NOMO-1 treated with DMSO at 0.1 percent for 48 hours (cell line): ENCODE measurements at regions not wholly inside any gene's neighbourhood (a gene's known extent, or its start where the extent isn't known, plus 50 kb on each side); places are given as distances from the start of the nearest gene placed in this dataset.

Source experiments
- DNase-seq: peaks from one replicate; lab custom pipeline; 2025; ENCODE audit not compliant: unreplicated experiment; lab: John Stamatoyannopoulos, UW

DNA sequence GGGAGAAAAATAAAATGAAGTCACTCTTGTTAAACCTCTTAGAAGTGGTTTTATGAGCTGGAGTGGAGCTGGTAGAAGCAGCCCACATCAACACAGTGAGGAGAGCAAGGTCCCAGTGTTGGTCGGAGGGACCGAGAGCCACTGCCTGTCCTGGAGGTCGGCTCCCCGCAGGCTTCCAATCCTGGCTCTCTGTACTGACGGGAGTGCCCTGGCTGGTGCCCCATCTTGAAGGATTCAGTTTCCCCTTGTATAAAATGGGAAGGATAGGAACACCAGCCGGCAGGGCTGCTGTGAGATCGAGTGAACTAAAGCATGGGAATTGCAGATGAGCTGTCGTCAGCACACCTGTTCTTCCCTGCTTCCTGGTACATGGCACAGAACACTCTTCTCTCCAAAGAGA lies 104.3 kb upstream of the ID2 start:
- no peak for DNase-seq

DNA sequence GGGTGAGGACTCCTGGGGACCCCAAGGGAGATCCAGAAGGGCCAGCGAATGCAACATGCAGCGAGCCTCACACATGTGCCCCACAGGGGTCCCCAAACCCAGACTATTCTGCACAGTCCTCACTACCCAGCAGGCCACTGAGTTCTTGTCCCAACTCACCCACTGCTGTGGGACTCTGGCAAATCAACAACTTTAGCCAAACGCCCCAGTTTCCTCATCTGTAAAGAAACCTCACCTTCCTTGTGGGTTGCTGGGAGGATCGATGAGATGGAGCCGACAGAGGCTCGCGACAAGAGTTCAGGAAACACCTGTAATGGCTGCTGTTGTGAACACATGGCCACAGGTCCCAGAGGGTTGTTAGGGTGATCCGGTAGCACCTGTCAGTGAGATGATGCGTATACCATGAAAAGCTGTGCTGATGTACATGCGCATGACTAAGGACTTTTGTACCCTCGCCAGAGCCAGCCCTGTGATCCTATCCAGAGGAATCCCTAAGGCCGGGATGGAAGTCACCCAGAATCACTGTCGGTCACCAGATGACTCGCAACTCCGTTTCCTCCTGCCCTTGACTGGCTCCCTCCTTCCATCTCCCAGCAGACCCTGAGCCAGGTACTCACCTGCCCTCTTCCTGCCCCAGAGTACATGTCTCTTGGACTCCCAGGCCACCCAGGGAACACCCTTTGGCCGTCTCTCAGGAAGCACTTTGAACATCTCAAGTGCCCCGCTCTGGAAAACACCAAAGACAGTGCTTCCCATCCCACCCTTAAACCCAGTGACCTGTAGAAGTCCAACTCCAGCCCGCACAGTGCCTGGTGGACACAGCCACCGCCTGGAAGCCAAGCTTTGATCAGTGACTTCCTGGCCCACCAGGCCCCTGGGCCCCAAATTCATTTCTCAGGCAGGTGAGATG lies 103.3 kb upstream of the ID2 start:
- no peak for DNase-seq

DNA sequence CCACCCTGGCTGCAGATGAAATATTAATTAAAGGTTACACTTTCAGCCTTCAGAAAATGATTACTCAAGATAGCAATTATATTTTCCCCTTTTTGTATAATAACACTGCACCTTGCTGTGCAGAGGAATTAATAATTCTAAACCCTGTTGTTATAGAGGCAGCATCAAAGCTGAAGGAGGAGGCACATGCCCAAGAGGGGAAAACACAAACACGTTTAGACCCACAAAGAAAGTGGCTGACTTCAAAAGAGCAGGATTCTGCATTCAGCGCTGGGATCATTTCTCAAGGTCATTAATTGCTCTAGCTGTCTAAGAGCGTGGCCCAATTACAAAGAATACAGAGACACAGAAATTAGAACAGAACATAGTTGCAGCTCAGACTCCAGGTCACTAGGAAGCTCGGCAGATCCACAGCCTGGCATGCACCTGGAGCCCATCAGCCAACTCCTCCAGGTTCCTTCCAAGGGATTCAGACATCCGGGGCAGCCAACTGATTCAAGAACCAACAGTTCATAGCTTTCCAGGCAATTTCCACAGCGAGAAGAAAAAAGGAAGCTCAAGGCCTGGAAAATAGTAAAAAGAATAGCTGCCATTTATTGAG lies 102.3 kb upstream of the ID2 start:
- DNase-seq: no peak

DNA sequence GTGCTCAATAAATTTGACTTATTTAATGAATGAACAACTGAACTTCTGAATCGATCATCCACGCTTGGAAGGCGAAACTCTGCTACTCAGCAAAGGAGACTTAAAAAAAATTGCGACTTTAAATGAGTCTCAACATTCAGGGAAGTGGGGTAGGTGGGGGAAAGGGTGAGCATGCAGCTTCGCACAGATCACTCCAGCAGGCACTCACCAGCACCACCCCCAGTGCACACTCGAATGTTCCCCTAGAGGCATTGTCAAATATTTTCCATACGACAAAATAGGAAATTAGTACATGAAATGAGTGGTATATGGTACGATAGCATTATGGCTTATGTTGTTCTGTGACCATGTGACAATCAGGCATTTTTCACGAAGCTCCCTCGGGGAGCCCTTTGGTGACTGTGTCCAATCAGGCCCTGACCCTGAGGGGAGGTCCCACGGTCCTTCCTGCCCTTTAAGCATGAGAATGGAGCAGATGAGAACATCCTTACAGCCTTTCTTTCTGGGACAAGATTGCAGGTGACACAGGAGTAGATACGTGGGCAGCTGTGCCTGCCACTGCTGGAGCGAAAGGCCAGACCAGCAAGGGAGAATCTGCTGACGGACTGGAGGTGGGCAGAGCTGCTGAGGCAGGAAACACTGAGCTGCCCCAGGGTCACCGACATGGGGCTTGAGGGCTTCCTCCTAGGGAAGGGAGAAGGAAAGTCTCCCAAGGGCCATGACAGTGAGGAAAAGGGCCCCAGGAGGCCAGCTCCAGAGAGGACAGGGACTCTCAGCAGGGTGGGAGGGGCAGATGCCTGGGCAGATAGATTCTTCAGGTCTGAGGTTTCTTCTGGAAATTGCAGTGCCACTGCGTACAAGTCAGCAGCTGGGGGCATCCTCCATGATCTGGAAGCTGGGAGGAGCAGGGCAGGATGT lies 101.3 kb upstream of the ID2 start:
- DNase-seq: no peak

DNA sequence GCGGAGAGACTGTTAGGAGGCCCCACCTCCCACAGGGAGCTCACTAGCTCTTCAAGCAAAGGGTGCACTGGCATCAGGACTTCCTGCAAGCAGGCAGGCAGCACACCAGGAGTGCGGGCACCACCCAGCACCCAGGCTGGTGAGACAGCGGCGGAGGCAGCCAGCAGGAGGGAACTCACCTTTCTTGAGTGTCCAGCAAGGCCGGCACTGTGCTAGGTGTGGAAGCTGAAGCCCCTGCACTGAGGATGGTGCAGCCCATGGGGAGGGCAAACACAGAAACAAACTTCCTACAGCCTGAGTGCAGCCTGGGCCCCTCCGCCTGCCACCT lies 100.7 kb upstream of the ID2 start:
- DNase-seq: no peak

DNA sequence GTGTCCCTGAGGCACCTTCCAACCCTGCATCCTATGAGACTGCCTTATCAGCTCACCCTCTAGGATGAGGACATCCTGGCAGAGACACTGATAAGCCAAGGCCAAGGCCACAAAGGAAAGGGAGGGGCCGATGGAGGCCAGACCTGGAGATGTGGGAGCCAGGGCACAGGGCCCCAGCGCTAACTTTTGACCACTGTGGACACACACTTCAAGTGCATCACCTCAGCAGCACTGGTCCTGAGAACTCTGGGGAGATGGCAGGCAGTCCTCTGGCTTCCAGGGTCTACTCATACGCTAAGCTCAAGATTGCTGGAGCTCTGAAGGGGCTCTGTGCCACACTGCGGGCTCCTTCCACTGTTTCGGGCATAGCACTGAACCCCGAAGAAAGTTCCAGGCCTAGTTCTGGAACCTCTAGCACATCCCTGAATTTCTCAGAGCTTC lies 100.2 kb upstream of the ID2 start:
- DNase-seq: no peak

DNA sequence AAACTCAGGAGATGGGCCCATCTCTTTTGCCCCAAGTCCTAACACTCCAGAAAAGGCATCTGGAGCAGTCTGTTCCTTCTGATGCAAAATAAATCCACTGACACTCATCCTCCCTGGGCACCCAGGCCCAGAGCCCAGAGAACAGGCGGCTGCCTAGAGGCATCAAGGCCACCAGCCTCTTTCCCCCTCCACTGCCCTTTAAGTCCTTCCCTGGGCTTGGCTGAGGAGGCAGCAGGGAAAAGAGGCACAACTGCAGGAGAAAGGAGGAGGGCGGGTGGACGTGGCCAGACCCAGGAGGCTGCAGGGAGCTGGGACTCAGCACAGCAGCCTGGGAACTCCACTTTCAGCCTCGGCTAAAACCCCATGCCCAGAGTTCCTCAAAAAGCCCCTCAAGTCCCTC lies 99.7 kb upstream of the ID2 start:
- no peak for DNase-seq

DNA sequence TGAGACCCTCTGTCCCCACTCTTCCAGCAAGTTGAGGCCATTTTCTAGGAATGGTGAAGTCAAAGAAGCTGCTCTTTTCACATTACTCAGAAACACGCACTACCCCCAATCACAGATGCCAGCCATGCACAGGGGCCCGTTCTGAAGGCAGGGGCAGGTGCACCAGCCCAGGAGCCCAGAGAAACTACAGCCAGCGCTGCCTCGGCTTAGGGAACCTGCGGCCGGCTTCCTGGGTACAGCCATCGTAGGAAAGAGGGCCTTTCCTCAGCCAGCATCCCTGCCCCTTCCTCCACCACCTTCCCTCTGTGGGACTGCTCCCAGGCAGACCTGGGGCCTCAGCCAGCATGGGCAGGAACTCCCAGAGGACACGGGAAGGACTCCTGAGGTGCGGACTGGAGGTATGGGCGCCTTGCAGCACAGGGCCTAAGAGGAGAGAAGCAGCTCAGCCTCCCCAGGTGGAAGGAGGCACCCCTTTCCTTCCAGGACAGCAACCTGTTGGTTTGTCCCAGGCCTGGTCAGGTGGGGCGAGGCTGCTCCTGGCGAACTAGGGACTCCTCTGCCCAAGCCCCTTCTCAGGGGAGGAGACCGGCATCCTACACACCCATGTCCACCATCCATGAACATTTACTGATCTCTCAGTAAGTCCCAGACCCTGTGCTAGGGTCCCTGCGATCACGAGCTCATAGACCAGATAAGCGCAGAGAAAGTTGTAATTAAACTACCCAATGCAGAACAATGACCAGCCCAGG lies 99.0 kb upstream of the ID2 start:
- no peak for DNase-seq

DNA sequence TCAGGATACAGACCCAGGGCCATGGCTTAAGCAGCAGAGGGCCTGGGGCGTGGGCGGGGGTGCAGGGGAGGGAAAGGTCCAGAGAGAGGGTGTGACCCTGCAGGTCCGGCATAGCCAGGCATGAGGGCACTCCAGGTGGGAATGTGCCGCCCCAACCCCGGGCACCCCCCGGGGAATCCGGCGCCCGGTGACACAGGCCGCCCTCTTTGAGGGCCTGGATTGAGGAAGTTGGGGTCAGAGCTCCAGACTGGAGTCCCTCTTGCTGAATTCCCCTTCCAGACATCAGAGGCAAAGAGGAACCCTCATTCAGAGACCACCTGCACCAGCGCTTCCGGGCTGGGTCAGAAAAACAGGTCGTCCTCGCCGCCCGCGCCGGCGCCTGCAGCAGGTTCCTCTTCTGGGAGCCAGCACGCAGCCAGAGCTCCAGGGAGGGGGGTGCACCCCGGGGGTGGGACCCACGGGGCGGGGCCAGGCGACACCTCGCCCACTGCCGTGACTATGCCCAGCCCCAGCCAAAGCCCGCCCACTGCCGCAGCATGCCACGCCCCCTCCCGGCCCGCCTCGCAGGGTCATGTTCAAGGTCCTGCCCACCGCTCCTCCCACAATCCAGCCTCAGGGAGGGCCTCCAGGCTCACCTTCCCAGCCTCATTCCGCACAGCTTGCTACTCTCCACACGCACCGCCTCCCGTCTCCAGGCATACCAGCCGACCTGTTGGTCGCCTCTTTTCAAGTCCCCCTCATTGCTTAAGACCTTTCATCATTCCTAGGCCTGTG lies 98.3 kb upstream of the ID2 start:
- DNase-seq: peak; percentile 93

DNA sequence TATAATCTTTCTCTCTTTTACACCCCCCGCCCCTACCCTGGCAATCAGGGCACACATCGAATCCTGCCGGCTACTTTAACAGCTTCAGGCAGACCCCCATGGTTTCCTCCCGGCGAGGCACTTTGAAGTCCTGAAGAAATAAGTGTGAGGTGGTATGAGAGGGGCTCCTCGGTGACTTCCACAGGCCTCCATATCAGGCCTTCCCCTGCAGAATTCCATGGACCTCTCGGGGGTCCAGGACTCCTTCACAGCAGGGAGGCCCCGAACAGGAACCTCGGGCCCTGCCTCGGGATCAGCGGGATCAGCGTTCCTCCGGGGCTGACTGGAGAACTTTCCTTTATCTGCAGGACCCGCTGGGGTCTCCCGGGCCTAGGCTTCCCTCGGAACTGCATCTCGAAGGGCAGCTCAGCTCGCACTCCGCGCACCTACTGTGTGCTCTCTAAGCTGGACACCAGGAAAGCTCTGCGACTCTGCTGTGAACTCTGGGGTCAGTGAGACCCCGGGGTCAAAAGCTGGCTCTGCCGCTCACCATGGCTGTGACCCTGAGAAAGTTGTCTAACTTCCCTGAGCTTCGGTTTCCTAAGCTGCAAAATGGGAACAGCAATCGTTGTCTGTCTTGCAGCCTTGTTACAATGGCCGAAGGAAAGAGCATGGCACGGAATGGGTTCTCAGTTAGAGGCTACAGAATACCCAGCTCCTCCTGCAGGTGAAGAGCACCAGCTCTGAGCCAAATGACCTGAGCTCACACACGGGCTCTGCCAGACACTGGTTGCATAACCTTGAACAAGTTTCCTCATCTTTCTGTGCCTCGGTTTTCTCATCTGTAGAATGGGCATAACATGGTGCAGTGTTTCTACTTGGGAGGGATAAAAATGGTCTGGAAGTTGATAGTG lies 97.4 kb upstream of the ID2 start:
- no peak for DNase-seq

DNA sequence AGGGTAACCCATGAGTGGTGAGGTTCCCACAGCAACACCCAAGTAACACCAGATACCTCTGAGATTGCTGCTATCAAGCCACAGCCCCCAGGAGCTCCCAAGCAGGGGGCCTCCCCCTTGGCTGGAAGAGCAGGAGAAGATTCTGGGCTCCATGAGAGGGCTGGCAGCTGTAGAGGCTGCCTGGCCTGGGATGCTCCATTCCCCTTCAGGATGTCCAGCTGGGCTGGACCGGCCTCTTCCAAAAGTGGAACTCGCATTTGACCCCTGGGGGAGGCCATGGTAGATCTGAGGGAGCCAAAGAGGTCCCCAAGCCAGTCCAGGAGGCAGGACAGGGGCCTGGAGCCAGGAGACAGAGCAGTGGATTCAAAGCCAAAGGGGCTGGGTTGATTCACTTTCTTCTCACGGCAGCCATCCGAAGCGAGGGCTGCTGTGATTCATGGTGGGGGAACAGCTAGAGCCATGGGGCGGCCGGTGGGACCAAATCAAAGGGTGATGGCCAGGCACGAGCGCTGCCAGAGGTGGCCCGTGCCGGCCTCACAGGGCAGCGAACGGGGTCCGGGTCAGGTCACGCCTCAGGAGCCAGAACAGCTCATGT lies 95.3 kb upstream of the ID2 start:
- DNase-seq: no peak

DNA sequence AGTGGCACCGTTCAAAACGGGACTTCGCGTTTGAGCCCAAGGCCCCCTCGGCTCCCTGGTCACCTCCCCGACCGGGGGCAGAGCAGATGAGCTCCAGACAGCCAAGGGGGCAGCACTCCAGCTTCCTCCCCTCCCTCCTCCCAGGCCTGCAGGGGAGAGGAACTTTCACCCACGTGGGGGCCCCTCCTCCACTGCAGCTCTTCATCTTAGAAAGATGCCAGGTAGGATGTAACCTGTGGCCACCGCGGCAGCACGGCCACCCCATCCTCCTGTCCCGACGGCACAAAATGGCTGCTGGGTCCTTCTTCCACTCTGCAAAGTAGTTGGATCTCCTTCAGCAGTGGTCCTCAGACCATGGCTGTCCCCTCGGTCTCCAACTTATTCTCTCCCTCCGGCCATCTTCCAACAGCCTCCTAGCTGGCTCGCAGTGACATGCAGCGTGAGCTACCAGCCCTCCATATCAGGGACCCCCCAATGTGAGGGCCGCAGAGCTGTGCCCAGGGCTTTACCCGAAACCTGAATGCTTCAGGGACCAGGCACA lies 94.5 kb upstream of the ID2 start:
- DNase-seq: no peak

DNA sequence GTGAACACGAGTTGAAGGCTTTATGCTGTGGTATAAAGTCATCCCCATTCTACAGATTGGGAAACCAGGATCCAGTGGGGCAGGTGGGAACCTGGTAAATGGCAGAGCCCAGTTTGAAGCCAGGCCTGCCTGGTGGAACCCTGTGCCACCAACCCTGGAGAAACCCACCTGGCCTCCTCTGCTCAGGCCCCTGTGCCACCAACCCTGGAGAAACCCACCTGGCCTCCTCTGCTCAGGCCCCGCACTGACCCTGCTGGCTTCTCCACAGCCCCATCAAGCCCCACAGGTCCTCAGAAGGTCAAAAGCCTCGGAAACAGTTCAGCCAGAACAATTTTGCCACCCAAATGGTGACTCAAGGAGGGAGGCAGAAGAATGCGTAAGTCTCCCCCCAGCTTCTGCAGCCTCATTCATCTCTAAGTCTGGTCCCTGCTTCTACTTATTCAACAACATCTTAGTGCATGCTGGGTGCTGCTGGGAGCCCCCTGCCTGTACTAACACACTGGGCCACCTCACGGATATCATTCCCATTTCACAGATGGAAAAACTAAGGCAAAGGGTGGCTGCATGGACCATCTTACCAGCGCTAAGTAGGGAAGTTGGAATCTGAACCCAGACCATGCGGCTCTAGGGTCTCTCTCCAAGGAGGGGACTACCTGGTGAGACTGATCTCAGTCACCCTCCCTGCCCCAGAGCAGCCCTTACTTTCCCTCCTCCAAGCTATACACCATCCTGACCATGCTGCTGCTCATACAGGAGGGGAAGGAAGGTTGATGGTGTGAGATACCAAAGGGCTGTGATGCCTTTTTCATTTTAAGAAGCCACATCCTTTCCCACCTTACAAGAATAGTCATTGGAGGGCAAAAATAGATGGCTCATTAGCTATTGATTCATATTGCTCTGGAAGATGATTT lies 93.7 kb upstream of the ID2 start:
- no peak for DNase-seq

DNA sequence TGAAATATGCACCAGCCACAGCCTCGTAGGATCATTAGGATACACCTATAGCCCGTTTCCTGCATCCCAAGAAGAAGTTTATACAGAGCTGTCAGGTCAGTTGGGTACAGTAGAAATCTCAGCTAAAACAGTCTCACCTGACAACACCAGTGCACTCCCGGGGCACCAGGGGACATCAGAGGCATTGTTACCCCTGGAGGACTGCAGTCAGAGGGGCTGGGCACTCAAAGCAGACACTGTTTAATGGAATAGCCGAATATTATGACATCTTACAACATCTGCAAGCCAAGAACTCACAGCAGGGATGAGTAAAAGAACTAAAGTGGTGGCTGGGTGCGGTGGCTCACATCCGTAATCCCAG lies 93.0 kb upstream of the ID2 start:
- DNase-seq: no peak

DNA sequence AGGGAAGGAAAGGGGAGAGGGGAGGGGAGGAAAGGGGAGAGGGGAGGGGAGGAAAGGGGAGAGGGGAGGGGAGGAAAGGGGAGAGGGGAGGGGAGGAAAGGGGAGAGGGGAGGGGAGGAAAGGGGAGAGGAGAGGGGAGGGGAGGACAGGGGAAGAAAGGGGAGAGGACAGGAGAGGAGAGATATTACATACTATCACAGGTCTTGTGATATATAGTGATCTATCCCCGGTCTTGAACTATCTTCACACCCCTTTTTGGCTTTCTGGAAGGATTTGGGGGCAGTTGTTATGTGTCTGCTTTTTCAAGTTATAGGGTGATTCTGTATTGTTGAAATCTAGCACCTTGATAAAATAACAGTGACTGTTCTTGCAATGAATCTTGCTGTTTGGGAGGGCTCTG lies 92.1 kb upstream of the ID2 start:
- no peak for DNase-seq

DNA sequence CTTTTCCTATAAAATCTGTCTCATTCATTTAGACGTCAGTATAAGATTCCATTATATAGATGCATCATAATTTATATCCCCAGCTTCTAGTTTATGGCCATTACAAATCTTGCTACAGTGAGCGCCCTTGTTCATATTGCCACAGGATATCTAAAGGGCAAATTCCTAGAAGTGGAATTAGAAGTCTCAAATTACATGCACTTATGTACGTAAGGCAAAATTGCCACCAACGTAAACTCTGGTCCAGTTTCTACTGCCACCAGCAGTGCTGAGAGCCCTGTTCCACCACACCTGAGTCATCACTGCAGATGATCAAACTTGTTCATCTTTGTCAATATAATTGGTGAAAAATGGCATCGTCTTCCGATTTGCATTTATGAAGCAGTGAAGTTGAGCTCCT lies 90.9 kb upstream of the ID2 start:
- no peak for DNase-seq

DNA sequence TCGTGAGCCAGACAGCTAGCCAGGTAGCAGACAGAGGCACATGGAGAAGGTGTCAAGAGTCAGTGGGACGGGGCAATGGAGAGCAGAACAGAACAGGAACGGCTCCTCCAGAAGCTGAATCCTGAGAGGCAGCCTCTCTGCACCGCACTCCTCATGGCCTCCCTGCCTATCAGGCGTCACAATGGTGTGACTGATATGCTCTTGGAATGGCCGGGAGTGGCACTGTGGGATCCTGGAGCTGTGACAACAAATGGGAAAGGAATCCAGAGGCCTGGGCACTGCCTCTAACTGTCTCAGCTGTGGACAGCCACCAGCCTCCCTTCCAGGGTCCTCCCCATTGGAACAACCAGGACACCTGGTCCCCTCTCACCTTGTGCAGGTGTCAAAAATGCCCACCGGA lies 89.1 kb upstream of the ID2 start:
- DNase-seq: no peak

DNA sequence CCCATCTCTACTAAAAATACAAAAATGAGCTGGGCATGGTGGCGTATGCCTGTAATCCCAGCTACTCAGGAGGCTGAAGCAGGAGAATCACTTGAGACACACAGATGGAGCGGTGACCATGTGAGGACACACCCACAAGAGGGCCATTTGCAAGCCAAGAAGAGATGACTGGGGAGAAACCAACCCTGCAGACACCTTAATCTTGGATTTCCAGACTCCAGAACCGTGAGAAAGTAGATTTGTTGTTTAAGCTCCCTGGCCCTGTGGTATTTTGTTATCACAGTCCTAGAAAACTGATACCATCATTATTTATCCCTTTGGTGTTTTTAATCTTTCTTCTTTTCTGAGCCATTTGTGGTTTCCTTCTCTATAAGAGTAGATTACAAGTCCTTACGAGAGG lies 88.6 kb upstream of the ID2 start:
- no peak for DNase-seq
